CD4-positive, alpha-beta T cell treated with Interleukin-21 for 1 hour (primary cell): ENCODE measurements at regions not wholly inside any gene's neighbourhood (a gene's known extent, or its start where the extent isn't known, plus 50 kb on each side); places are given as distances from the start of the nearest gene placed in this dataset.
A peak's percentile ranks its signal among the peaks of the same experiment; 100 is the strongest.

Experiments
- DNase-seq: peaks from one replicate; pipeline ENCODE4 v3.0.0-alpha.2; 2020

- no peak for DNase-seq
These were observed 88.8 kb upstream of the CTNNA1 start for GRCh38 chr5:138664276-138664943.

- no peak for DNase-seq
These were observed 88.4 kb upstream of the HSPA9 start for GRCh38 chr5:138663561-138663960.

GRCh38 chr5:138663009-138663408, 87.8 kb upstream of the HSPA9 start:
- peak; percentile 27 for DNase-seq

GRCh38 chr5:138662599-138662998, 87.4 kb upstream of the HSPA9 start:
- DNase-seq: peak; percentile 11

GRCh38 chr5:138661991-138662434, 86.8 kb upstream of the HSPA9 start:
- DNase-seq: no peak

- no peak for DNase-seq
These were observed 86.2 kb upstream of the HSPA9 start for GRCh38 chr5:138661291-138661960.

- DNase-seq: no peak
These were observed 84.9 kb upstream of the HSPA9 start for GRCh38 chr5:138660051-138660572.

- no peak for DNase-seq
These were observed 84.4 kb upstream of the HSPA9 start for GRCh38 chr5:138659561-138659960.

- no peak for DNase-seq
These were observed 83.9 kb upstream of the HSPA9 start for GRCh38 chr5:138659121-138659520.

- no peak for DNase-seq
These were observed 83.5 kb upstream of the HSPA9 start for GRCh38 chr5:138658676-138659075.

- DNase-seq: no peak
These were observed 82.2 kb upstream of the HSPA9 start for GRCh38 chr5:138657360-138657759.

GRCh38 chr5:138656916-138657315, 81.7 kb upstream of the HSPA9 start:
- DNase-seq: no peak

GRCh38 chr5:138655530-138656190, 80.5 kb upstream of the HSPA9 start:
- no peak for DNase-seq

GRCh38 chr5:138654281-138654867, 79.2 kb upstream of the HSPA9 start:
- peak; percentile 81 for DNase-seq

- DNase-seq: no peak
These were observed 78.3 kb upstream of the HSPA9 start for GRCh38 chr5:138653502-138653901.

- DNase-seq: no peak
These were observed 76.5 kb upstream of the HSPA9 start for GRCh38 chr5:138651767-138652117.

GRCh38 chr5:138651058-138651766, 76.0 kb upstream of the HSPA9 start:
- no peak for DNase-seq

GRCh38 chr5:138650196-138650595, 75.0 kb upstream of the HSPA9 start:
- no peak for DNase-seq

- no peak for DNase-seq
These were observed 74.6 kb upstream of the HSPA9 start for GRCh38 chr5:138649775-138650174.

GRCh38 chr5:138649316-138649720, 74.1 kb upstream of the HSPA9 start:
- DNase-seq: no peak

- no peak for DNase-seq
These were observed 73.6 kb upstream of the HSPA9 start for GRCh38 chr5:138648841-138649240.

GRCh38 chr5:138647794-138648410, 72.7 kb upstream of the HSPA9 start:
- DNase-seq: no peak
